Liver (tissue), 6 donors: ENCODE measurements at regions not wholly inside any gene's neighbourhood (a gene's known extent, or its start where the extent isn't known, plus 50 kb on each side); places are given as distances from the start of the nearest gene placed in this dataset.
"Not testable (repeated sequence)": the region's sequence is repeated elsewhere in the genome, so short reads cannot be mapped to it uniquely, and the experiment has no call there.

ENCODE experiments used
- DNase-seq: peaks from one replicate; pipeline ENCODE4 v3.0.0-alpha.2; 2017; ENCODE audit warnings: low spot score
- H3K27ac ChIP-seq, 2 donors: one replicate each; pipeline ENCODE4 v1.7.0; 2013; ENCODE audit warnings: inconsistent platforms in 2 of 2, low read length in 2 of 2, control low read depth in 1 of 2, low read depth in 1 of 2, mild to moderate bottlenecking in 1 of 2
- H3K27me3 ChIP-seq, 4 donors: one replicate each; pipeline versions ENCODE4 v1.6.1 to v1.7.0; 2013; ENCODE audit warnings: low read length in 3 of 4, inconsistent platforms in 1 of 4, mild to moderate bottlenecking in 1 of 4, moderate library complexity in 1 of 4; ENCODE audit not compliant: control insufficient read depth in 4 of 4, insufficient read depth in 4 of 4
- H3K36me3 ChIP-seq, 4 donors: one replicate each; pipeline versions ENCODE4 v1.6.1 to v1.7.0; 2013; ENCODE audit warnings: low read length in 3 of 4, mild to moderate bottlenecking in 3 of 4, low read depth in 1 of 4, moderate library complexity in 1 of 4; ENCODE audit not compliant: control insufficient read depth in 4 of 4, insufficient read depth in 3 of 4
- H3K4me1 ChIP-seq, 4 donors: one replicate each; pipeline versions ENCODE4 v1.6.1 to v1.7.0; 2013; ENCODE audit warnings: low read length in 3 of 4, mild to moderate bottlenecking in 3 of 4, moderate library complexity in 1 of 4; ENCODE audit not compliant: control insufficient read depth in 4 of 4, insufficient read depth in 4 of 4
- H3K4me3 ChIP-seq, 3 donors: one replicate each; pipeline versions ENCODE4 v1.6.1 to v1.7.0; 2013; ENCODE audit warnings: low read length in 3 of 3, control low read depth in 1 of 3, low read depth in 1 of 3, mild to moderate bottlenecking in 1 of 3
- H3K9ac ChIP-seq, 2 donors: one replicate each; pipeline ENCODE4 v1.7.0; 2013; ENCODE audit warnings: low read length in 2 of 2, mild to moderate bottlenecking in 2 of 2, moderate library complexity in 2 of 2, control low read depth in 1 of 2, low read depth in 1 of 2
- H3K9me3 ChIP-seq, 4 donors: one replicate each; pipeline versions ENCODE4 v1.6.1 to v1.7.0; 2013; ENCODE audit warnings: low read length in 3 of 4; ENCODE audit not compliant: control insufficient read depth in 4 of 4
- YY1 ChIP-seq: IDR thresholded peaks from 2 replicates; pipeline ENCODE4 v1.6.1; 2016; ENCODE audit warnings: antibody characterized with exemption, mild to moderate bottlenecking
- WGBS: extraction: QIAGEN DNeasy Blood & Tissue Kit; methylation state at CpG from one replicate; pipeline ENCODE4 v1.1.7; 2013; 5-methylcytosine and 5-hydroxymethylcytosine counted together
- donor health status: healthy.
- donor health status: healthy.
- donor health status: healthy.

DNA sequence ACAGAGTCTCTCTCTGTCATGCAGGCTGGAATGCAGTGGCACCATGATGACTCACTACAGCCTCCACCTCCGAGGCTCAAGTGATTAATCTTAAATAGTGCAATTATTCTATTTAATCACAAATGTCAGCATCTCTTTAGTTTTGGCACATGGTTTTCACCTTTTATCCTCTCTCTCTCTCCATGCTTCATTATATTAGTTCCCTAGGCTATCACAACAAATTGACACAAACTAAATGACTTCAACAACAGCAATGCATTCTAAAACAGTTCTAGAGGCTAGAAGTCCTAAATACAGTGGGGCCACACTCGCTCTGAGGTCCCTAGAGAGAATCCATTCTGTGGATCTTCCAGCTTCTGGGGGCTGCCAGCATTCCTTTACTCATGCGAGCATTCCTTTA is 178.2 kb upstream of the ZNG1F start:
- H3K36me3 ChIP-seq, H3K9ac ChIP-seq, H3K4me1 ChIP-seq, H3K27me3 ChIP-seq, H3K27ac ChIP-seq, DNase-seq, H3K4me3 ChIP-seq, H3K9me3 ChIP-seq: not testable (repeated sequence)
- WGBS = 90% methylated on average over 2 of the region's 3 CpGs

- H3K36me3 ChIP-seq, H3K4me1 ChIP-seq, DNase-seq, H3K9me3 ChIP-seq, H3K4me3 ChIP-seq, H3K27me3 ChIP-seq, H3K27ac ChIP-seq, H3K9ac ChIP-seq: not testable (repeated sequence)
- no CpG with 5 or more reads among the region's 1 CpG for WGBS
These were observed 172.7 kb upstream of the ZNG1F start for GRCh38 chr9:41361790-41362189.

DNA sequence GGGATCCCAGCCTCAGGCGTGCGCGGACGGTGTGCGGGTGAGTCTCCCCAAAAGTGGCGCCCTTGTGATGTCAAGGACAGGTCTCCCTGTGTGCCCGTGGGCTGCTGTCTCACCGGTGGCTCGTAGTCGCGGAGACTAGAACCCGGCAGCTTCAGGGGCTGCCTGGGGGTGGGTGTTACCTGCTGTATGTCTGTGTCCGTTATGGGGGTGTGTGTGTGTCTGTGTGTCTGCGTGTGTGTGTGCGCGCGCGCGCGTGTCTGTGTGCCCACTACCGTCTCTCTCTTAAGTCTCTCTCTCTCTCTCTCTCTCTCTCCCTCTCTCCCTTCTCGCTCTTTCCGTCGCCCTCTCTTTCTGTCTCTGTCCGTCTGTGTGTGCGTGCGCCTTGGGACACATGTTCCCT is 170.0 kb upstream of the ZNG1F start:
- peak overlapping the region in 2 of 3 donors; percentile 42 to 58 for H3K4me3 ChIP-seq
- 1% methylated on average over 20 of the region's 27 CpGs for WGBS
- H3K4me1 ChIP-seq, H3K9me3 ChIP-seq, H3K36me3 ChIP-seq, H3K9ac ChIP-seq, H3K27me3 ChIP-seq: not testable (repeated sequence)
- peak overlapping the region in 1 of 2 donors; percentile 41 for H3K27ac ChIP-seq
- peak; percentile 58 for DNase-seq

- peak overlapping the region in 1 of 2 donors; percentile 41 for H3K27ac ChIP-seq
- DNase-seq = peak; percentile 84
- not testable (repeated sequence) for H3K4me3 ChIP-seq, H3K4me1 ChIP-seq, H3K27me3 ChIP-seq, H3K36me3 ChIP-seq, H3K9me3 ChIP-seq, H3K9ac ChIP-seq
- WGBS = 0% methylated on average over 27 of the region's 40 CpGs
- TF ChIP-seq YY1 = peak; percentile 54
These were observed 169.6 kb upstream of the ZNG1F start for GRCh38 chr9:41358682-41359081.

DNA sequence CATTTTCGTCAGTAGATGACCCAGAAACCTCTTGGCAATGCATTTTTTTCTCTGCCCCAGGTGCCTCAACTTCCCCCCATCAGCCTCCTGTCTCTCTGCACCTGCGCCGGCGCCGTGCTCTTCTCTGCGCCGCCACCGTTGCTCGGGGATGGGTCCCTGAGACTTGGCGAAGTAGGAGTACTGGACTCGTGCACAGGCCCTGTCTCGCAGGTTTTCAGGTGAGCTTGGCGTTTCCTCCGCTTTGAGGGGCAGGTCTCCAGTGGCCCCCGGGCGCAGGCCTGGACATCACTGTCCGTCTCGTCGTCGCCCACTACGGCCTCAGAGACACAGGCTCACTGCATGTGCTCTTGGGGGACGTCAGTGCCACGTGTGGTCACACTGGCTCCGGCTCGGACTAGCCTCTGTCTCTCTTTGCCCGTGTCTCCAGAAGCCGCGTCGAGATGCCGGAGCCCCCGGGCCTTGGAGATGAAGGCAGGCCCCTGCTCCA is 168.8 kb upstream of the ZNG1F start:
- H3K36me3 ChIP-seq, H3K4me1 ChIP-seq, DNase-seq, H3K27ac ChIP-seq, H3K9me3 ChIP-seq, H3K4me3 ChIP-seq, H3K9ac ChIP-seq, H3K27me3 ChIP-seq: not testable (repeated sequence)
- 30% methylated on average over 21 of the region's 31 CpGs for WGBS

DNA sequence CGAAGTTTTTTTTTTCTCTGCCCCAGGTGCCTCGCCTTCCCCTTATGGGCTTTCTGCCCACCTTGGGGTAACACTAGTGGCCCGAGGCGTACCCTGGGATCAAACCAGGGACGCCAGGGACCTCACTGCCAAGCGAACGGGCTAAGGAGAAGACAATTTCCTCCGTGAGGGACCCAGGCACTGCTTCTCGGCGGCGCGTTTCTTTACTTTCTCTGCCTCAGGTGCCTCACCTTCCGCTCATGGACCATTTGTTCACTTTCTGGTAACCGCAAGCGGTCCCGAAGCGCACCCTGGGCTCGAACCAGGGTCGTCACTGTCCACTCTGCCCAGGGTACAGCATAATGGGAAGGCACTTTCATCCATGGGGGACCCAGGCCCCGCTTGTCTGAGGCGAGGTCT is 168.2 kb upstream of the ZNG1F start:
- H3K4me3 ChIP-seq, H3K9me3 ChIP-seq, H3K27ac ChIP-seq, DNase-seq, H3K27me3 ChIP-seq, H3K36me3 ChIP-seq, H3K9ac ChIP-seq, H3K4me1 ChIP-seq: not testable (repeated sequence)
- 81% methylated on average over 17 of the region's 21 CpGs for WGBS

DNA sequence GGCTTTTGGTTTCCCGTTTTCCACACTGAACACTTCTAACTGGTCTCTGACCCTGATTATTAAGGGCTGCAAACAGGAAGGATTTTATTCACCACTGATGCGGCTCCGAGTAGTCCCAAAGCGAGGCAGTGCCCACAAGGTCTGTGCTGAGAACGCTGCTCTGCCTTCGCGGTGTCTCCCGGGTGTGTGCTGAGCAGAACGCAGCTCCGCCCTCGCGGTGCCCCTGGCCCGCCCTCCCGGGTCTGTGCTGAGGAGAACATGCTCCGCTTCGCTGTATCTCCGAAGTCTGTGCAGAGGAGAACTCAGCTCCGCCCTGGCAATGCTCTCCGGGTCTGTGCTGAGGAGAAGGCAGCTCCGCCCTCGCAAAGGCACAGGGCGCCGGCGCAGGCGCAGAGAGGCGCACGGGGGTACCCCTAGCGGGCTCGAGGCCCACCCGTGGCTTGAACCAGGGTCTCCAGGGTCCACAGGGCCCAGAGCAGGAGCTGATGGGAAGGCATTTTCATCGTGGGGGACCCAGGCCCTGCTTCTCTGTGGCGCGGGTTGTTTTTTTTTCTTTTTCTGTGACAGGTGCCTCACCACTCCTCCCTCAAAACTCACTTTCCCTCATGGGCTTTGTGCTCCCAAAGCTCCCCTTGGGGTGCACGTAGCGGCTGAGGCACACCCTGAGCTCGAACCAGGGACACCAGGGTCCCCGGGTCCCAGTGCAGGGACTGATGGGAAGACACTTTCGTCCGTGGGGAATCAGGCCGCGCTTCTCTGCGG is 167.7 kb upstream of the ZNG1F start:
- not testable (repeated sequence) for H3K27ac ChIP-seq, H3K4me3 ChIP-seq, H3K4me1 ChIP-seq, H3K9me3 ChIP-seq, H3K36me3 ChIP-seq, H3K27me3 ChIP-seq, H3K9ac ChIP-seq
- 8% methylated on average over 21 of the region's 42 CpGs for WGBS
- peak; percentile 45 for DNase-seq

DNA sequence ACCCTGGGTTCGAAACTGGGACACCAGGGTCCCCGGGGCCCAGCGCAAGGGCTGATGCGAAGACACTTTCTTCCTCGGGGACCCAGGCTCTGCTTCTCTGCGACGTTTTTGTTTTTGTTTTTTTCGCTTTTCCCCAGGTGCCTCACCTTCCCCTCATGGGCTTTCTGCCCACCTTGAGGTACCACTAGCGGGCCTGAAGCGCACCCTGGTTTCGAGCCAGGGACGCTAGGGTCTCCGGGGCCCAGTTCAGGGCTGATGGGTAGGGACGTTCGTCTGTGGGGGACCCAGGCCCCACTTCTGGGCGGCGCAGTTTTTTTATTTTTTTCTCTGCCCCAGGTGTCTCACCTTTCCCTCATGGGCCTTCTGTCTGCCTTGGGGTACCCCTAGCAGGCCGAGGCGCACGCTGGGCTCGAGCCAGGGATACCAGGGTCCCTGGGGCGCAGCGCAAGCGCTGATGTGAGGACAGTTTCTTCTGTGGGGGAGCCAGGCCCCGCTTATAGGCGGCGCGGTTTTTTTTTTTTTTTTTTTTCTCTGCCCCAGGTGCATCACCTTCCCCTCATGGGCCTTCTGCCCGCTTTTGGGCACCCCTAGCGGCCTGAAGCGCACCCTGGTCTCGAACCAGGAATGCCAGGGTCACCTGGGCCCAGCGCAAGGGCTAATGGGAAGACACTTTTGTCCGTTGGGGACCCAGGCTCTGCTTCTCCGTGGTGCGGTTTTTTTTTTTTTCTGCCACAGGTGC is 166.8 kb upstream of the ZNG1F start:
- H3K4me3 ChIP-seq = peak overlapping the region in 1 of 3 donors; percentile 15
- not testable (repeated sequence) for H3K27me3 ChIP-seq, DNase-seq, H3K36me3 ChIP-seq, H3K9ac ChIP-seq, H3K4me1 ChIP-seq, H3K27ac ChIP-seq, H3K9me3 ChIP-seq
- WGBS = 14% methylated on average over 6 of the region's 36 CpGs
